NB4 (cell line): ENCODE measurements at regions not wholly inside any gene's neighbourhood (a gene's known extent, or its start where the extent isn't known, plus 50 kb on each side); places are given as distances from the start of the nearest gene placed in this dataset.

ENCODE experiments used
- DNase-seq: peaks from one replicate; pipeline ENCODE4 v3.0.0; 2010; ENCODE audit warnings: low read depth
- H3K4me3 ChIP-seq: one replicate; pipeline ENCODE4 v1.5.1; 2011; ENCODE audit warnings: mild to moderate bottlenecking, low read depth, low read length, moderate library complexity
- CTCF ChIP-seq: IDR thresholded peaks from one replicate; pipeline ENCODE4 v1.5.1; 2012; ENCODE audit warnings: low read depth, low read length
- MAX ChIP-seq: IDR thresholded peaks from 2 replicates; pipeline ENCODE4 v1.6.1; 2011; ENCODE audit warnings: low read depth, low read length
- MYC ChIP-seq: IDR thresholded peaks from 2 replicates; pipeline ENCODE4 v1.6.1; 2011; ENCODE audit warnings: low read depth, low read length
- POLR2A ChIP-seq: IDR thresholded peaks from 2 replicates; pipeline ENCODE4 v1.6.1; 2011; ENCODE audit warnings: mild to moderate bottlenecking; ENCODE audit not compliant: insufficient read length; ENCODE audit errors: extremely low read depth

- H3K4me3 ChIP-seq, result no peak overlapping the region
- no peak for DNase-seq
- TF ChIP-seq CTCF, result no peak
- TF ChIP-seq POLR2A, result no peak
- TF ChIP-seq MAX, result no peak
- no peak for TF ChIP-seq MYC
Measured at GRCh38 chr14:95417492-95417891, 97.8 kb upstream of the CLMN start.

GRCh38 chr14:95415993-95416392 lies 96.3 kb upstream of the CLMN start:
- H3K4me3 ChIP-seq, result no peak overlapping the region
- DNase-seq, result no peak
- TF ChIP-seq MAX, result no peak
- TF ChIP-seq POLR2A, result no peak
- no peak for TF ChIP-seq CTCF
- TF ChIP-seq MYC, result no peak

- DNase-seq, result no peak
- H3K4me3 ChIP-seq, result no peak overlapping the region
- TF ChIP-seq CTCF (no peak), POLR2A (no peak), MYC (no peak), MAX (no peak)
Measured at GRCh38 chr14:95413289-95414215, 93.8 kb upstream of the CLMN start.

- no peak for DNase-seq
- TF ChIP-seq MYC, result no peak
- no peak for TF ChIP-seq MAX
- no peak for TF ChIP-seq CTCF
- TF ChIP-seq POLR2A, result no peak
- no peak overlapping the region for H3K4me3 ChIP-seq
Measured at GRCh38 chr14:95410838-95411237, 91.1 kb upstream of the CLMN start.

- TF ChIP-seq MYC (no peak), MAX (no peak), POLR2A (no peak), CTCF (no peak)
- no peak for DNase-seq
- H3K4me3 ChIP-seq, result no peak overlapping the region
Measured at GRCh38 chr14:95409477-95410272, 90.0 kb upstream of the CLMN start.
